Stimulated activated CD8-positive, alpha-beta memory T cell treated with anti-CD3 and anti-CD28 coated beads, Interleukin-4, amount 100 ng/mL, for 48 hours (primary cell): ENCODE measurements at regions not wholly inside any gene's neighbourhood (a gene's known extent, or its start where the extent isn't known, plus 50 kb on each side); places are given as distances from the start of the nearest gene placed in this dataset.
"Not testable (repeated sequence)": the region's sequence is repeated elsewhere in the genome, so short reads cannot be mapped to it uniquely, and the experiment has no call there.

ENCODE experiments used
- DNase-seq: peaks from one replicate; pipeline ENCODE4 v3.0.0-alpha.2; 2020

DNA sequence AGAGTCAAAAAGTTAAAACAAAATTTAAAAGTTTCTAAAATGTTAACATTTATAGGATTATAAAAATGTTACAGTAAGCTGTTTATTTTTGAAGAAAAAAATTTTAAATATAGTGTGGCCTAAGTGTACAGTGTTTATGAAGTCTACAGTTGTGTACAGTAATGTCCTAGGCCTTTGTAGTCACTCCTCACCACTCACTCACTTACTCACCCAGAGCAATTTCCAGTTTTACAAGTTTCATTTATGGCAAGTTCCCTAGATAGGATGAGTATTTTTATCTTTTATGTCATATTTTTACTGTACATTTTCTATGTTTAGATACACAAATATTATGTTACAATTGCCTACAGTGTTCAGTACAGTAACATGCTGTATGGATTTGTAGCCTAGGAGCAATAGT is 419.9 kb downstream of the ARL4A start:
- no peak for DNase-seq

DNA sequence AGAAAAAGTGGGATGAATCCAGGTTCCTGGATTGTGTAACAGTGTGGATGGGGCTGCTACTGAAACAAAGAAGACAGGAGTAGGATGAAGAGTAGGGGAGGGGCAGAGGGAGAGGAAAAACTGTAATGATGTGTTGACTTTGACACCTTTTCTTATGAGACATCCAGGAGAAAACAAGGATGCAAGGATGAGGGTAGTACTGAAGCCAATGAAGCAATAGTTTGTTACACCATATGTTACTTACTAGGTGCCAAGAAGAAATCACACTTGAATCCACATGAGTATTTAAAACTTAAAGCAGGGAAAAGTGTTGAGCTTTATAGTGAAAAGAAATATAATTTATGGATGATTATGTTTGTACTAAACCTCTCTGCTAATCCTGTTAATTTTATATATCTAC is 420.6 kb downstream of the ARL4A start:
- no peak for DNase-seq

DNA sequence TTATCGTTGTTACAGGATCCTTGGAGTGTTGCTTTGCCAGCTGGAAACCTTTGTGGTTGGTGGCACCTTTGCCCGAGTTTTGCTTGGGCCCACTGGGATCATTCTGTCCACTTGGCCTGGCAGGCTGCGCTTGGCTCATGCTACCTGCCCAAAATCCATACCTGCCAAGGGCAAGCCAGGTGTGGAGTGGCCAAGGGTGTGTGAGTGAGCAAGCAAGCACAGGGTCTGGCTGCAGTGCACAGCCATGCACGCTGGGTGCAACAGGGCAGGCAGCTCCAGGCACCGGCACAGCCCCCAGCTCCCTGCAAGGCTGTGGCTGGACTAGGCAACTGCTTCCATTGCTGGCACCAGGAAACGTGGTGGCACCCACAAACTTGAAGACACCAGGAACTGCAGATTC is 421.8 kb downstream of the ARL4A start:
- DNase-seq, result no peak

DNA sequence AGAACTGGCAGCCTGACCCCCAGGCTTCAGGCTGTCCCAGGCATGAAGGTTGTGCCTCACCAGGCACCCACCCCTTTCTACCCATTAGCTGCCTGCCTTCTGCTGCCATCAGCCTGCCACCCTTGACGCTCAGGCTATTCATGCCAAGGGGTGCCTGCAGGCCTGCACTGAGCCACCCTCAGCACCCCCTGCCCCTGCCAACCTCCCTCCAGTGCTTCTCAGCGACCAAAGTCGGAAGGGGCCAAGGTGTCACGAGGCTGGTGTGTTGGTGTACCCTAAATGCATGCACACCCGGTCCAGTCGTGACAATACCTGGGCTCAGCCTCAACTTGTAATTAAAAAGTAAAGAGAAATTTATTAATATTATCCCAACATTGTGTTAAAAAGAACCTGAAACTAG is 422.7 kb downstream of the ARL4A start:
- no peak for DNase-seq

DNA sequence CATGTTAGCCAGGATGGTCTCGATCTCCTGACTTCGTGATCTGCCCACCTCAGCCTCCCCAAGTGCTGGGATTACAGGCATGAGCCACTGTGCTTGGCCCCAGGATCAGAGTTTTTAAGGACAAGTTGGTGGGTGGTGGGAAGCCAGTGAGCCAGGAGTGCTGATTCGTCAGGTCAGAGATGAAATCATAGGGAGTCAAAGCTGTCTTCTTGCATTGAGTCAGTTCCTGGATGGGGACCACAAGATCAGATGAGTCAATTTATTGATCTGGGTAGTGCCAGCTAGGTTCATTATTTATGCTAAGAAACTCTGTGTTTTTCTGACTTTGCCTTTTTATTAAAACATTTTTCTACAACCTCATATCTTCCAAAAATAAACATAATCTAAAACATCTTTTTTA is 423.8 kb downstream of the ARL4A start:
- no peak for DNase-seq

DNA sequence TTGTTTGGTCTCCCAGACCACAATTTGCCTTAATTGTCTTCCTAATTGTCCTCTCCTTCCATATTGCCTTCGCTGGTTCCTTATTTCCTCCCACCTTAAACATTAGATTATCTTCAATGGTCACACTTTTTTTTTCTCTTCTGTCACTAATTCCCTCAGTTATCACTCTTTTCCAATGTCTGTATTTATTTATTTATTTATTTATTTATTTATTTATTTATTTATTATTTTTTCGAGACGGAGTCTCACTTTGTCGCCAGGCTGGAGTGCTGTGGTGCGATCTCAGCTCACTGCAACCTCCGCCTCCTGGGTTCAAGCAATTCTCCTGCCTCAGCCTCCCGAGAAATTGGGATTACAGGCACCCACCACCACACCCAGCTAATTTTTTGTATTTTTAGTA is 426.8 kb downstream of the ARL4A start:
- DNase-seq, result not testable (repeated sequence)

DNA sequence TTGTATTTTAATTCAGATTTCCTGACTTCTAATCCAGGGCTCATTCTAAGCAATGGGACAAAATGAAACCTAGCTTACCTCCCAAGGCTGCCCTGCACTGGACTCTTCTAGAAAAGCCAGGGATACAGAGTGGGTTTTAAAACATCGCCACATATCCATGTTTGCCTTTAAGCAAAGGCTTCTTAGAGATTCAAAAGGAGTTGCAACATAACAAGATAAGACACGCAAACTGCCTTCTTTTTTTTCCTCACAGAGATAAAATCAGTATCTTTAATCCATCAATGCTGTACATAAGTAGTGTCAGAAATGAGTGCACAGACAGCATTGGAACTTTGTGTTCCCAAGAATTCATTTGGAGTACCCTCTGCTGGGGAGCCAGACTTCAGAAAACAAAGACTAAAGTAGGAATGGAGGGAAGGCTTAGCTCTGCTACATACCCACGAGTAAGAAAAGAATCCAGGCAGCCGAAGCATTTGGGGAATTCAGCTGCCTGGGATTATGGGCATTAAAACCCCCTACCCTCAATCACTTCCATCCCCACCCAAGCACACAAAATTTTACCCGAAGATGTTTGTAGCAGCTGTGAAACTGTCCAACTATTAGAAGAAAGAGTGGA is 427.8 kb downstream of the ARL4A start:
- no peak for DNase-seq

DNA sequence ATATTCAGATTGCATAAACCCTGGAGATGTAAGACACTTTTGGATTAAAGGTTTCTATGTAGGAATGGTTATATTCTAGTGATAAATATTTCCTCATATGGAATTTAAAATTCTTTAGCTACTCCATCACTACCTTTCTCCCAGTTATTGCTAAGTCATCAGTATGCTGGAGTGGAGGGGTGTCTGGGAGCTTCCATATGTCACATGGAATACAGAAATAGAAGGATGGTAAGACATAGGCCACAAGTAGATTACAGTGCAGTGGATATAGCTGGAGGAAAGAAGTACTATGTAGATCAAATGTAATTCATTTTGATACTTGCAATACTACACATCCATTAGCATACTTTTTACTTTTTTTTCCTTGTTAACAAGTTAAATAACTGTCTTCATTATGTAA is 428.4 kb downstream of the ARL4A start:
- DNase-seq, result no peak

DNA sequence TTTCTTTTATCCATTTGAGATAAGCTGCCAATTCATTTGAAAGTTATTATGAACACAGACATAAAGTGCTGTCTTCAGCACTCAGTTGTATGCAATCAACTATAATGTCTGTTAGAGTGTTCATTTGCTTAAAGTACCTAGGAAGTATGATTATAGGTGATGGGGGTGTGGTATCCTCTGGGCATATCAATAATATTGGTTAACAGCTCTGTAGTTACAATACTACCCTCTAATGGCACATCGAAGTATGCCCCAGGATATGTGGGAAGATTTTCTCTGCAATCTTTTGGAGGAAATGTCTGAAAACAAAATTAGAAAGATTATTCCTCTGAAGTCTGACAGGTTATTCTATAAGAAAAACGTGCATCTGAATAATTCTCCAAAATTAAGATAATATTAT is 429.7 kb downstream of the ARL4A start:
- no peak for DNase-seq

DNA sequence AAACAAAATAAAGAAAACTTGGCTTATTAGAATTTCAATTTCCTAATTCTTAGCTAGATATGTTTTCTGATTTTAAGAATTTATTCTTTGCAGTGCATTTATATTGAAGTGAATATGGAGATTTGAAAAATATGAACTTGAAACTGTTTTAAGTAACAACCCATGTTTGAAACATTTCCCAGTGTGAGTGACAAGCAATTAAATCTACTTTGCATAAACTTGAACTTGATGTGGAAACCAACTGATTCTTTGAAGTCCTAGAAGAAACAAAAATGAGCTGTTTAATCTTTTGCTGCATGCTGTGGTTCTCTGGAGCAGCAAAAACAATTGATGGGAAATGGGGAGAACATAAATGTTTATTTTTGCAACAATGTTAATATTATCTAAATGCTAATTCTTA is 430.2 kb downstream of the ARL4A start:
- DNase-seq, result no peak

DNA sequence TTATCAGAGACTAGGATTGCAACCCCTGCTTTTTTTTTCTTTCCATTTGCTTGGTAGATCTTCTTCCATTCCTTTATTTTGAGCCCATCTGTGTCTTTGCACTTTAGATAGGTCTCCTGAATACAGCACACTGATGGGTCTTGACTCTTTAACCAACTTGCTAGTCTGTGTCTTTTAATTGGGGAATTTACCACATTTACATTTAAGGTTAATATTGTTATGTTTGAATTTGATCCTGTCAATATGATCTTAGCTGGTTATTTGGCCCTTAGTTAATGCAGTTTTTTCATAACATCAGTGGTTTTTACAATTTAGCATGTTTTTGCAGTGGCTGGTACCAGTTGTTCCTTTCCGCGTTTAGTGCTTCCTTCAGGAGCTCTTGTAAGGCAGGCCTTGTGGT is 437.2 kb downstream of the ARL4A start:
- DNase-seq, result not testable (repeated sequence)

DNA sequence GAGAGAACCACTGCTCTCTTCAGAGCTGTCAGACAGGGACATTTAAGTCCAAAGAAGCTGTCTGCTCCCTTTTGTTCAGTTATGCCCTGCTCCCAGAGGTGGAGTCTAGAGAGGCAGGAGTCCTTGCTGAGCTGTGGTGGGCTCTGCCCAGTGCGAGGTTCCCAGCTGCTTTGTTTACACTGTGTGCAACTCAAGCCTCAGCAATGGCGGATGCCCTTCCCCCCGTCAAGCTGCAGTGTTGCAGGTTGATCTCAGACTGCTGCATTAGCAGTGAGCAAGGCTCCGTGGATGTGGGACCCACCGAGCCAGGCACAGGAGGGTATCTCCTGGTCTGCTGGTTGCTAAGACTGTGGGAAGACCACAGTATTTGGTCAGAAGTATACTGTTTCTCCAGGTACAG is 438.9 kb downstream of the ARL4A start:
- no peak for DNase-seq

DNA sequence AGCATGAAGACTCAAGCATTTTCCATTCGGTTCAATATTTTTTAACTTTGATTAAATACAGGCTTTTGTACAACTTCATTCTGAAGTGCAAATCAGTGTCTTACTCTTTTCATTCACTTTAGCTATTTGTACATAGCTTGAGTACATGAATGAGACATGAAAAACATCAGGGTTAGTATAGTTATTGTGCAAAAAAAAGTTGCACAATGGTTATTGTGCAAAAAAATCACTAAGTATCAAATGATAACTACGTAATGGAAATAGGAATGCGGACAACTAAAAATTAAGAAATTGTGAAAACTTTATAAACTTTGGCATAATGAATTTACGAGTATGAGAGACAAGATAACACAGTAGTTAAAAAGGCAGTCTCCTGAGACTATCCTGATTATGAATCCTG is 442.9 kb downstream of the ARL4A start:
- no peak for DNase-seq

DNA sequence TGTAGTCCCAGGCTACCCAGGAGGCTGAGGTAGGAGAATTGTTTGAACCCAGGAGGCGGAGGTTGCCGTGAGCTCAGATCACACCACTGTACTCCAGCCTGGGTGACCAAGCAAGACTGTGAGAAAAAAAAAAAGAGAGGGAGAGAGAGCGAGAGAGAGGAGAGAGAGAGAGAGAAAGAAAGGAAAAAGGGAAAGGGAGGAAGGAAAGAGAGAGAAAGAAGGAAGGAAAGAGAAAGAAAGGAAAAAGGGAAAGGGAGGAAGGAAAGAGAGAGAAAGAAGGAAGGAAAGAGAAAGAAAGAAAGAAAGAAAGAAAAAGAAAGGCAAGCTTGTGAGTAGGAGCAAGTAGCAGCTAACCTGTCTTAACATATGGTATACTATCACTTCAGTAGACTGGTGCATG is 443.5 kb downstream of the ARL4A start:
- not testable (repeated sequence) for DNase-seq

DNA sequence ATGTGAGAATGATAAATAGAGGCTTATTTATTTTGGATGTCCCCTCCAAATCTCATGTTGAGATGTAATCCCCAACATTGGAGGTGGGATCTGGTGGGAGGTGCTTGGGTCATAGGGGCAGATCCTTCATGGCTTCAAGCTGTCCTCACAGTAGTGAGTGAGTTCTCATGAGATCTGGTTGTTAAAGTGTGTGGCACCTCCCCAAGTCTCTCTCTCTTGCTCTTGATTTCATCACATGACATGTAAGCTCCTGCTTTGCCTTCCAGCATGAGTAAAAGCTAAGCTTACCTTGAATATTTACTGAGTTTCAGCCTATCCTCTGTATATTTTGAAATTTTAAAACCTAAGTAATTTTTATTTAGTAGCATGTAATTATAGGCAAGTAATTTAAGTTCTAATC is 444.9 kb downstream of the ARL4A start:
- no peak for DNase-seq

DNA sequence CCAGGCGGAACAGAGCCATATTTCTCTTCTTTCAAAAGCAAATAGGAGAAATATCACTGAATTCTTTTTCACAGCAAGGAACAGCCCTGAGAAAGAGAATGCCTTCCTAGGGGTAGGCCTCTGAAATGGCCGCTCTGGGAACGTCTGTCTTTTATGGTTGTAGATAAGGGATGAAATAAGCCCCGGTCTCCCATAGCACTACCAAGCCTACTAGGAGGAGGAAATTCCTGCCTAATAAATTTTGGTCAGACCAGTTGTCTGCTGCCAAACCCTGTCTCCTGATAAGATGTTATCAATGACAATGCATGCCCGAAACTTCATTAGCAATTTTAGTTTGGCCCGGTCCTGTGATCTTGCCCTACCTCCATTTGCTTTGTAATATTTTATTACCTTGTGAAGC is 448.9 kb downstream of the ARL4A start:
- DNase-seq, result not testable (repeated sequence)

DNA sequence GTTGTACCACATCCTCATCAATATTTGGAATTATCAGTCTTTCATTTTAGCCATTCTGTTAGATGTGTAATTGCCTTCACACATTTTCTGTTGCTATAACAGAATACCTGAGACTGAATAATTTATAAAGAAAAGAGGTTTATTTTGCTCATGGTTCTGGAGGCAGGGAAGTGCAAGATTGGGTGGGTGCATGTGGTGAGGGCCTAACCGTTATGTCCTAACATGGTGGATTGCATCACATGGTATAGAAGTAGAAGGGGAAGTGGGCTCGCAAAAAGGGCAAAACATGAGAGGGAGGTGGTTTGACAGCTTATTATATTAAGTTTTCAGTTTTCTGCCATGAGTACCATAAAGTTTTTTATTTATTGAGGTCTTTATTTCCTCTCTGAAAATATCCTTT is 452.0 kb downstream of the ARL4A start:
- no peak for DNase-seq

DNA sequence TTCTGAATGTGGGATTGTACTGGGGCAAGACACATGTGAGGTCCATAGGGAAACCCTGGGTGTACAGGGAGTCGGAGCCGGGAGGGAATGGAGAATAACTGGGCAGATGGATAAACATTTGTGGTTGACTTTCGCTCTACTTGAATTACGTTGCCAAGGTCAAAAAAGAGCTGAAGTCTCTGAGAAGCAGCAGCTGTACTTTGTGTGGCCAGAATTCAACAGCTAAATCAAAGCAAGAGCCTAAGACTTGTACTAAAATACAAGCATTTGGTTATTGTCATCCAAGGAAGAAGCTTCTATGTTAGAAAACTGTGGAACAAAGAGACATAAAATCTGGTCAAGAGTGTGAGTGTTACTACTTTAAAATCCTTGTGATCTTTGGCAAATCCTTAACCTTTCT is 457.2 kb downstream of the ARL4A start:
- DNase-seq, result no peak

DNA sequence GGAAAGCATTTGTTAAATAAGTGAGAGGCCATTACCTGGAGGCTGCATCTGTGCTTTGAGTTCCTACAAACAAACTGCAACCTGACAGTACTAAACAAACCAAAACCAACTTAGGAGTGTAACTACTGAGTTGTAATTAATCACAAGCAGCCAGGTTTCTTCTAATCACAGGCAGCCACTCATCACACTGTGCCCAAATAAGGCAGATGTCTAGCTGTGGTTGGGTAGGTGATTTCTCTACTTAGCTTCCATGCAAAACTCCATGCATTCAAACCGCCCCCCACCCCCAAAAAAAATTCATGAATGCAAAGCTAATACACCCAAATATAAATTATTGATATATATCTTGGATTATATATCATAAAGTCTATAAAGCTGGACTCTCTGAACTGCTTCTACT is 461.1 kb downstream of the ARL4A start:
- DNase-seq, result no peak

DNA sequence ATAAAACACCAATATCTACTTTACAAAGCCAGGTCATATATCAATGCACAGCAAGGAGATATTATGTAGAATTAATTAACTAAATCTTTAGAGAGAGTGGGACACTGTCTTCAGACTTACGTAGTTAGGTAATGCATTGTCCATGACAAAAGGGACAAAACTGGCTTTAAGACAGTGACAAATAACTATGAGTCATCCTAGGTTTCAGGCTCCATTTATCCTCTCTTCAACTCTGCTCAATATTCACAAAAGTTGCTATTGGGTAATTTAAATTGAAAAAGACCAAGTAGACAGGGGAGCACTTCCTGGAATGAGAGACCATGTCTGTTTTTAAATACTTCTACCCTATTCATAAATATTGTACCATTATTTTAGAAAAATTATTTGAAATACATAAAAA is 464.5 kb downstream of the ARL4A start:
- no peak for DNase-seq

DNA sequence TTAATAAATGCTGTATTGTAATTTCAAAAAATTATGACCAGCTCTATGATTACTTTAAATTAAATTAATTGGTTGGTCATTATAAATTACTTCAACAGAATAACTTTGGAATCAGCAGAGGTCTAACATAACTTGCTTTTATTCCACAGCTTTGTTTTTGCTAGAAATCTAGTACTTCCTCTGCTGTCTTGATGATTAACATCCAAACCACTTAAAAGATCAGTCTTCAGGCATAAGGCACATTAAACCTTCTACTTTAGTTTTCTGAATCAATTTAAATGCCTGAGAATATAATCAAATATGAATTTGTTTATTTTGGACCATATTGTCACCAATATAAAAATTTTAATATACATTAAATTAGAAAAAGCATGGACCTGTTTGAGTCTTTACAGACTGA is 465.3 kb downstream of the ARL4A start:
- DNase-seq, result no peak

DNA sequence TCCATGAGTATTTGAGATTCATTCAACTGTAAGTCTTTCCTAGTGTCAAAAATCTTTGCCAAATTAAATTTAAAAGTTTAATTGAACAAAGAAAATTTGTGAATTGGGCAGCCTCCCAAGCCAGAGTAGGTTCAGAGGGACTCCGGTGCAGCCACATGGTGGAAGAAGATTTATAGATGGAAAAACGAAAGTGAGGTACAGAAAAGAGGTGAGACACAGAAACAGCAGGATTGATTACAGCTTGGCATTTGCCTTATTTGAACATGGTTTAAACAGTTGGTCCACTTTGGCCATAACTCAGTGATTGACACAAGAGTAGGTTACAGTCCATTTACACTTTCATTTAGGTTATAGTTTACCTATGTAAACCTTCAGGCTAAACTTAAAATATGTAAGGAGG is 465.8 kb downstream of the ARL4A start:
- no peak for DNase-seq

DNA sequence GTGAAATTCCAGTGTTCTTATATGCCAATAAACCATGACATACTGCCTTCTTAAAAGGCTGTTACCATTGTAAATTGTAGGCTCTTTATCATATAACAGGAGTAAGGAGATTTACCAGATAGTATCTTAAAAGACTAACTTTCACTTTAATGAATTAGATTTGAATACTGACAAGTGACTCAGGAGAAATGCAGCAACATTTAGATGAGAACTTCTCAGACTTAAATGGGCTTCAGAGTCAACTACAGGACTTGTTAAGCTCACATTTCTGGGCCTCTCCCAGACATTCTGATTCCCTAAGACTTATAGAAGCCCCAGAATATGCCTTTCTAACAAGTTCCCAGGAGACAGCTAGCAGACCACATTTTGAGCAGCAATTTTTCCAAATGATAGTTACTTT is 466.3 kb downstream of the ARL4A start:
- DNase-seq, result no peak

DNA sequence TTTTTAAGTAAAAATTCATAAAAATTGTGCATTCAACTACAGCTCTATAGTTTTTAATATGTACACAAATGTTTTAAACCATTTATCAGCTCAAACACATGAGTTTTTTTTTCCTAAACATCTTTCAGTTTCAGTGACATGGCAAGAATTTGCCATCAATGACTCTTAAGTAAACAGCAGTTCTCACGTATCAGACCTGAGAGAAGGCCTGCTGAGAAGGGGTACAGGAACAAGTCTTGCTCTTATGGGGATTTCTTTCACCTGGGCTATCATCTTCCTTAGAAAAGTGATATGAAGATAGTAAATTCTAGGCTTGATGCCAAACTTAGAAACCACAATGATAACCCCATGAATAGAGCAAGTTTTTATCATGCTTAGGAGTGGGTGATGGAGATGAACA is 467.8 kb downstream of the ARL4A start:
- DNase-seq, result no peak

DNA sequence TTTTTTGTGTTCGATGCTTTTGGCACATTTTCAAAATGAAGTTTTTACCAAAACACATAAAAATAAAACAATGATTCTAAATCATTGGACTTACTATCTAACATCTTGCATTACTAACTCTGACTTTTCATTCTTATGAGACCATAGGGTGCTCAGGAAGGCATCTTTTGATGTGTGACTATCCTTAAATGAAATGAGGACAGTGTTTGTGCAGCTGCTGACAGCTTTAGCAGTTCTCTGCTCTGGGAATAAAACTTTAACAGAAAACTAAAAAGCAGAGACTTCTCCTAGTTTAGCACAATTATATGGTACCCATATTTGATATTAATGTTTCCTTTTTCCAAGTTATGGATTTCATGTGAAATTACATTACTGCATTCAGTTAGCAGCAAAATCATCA is 471.6 kb downstream of the ARL4A start:
- no peak for DNase-seq
